A549 (cell line): ENCODE measurements at regions not wholly inside any gene's neighbourhood (a gene's known extent, or its start where the extent isn't known, plus 50 kb on each side); places are given as distances from the start of the nearest gene placed in this dataset.

ENCODE experiments used
- ATAC-seq, 2 experiments: fragments of 200-7000 bp in 1 of 2; fragments of >200 bp in 1 of 2; cut with Nextera tagmentation in 1 of 2; cut with Tn5 transposase in 1 of 2; 3 replicates each; pipeline versions ENCODE4 v1.8.0 to v1.9.1; 2018 to 2020; ENCODE audit warnings: mild to moderate bottlenecking in 1 of 2, moderate library complexity in 1 of 2
- CTCF ChIA-PET: fragments of 300-600 bp; sonication (Branson Sonifier 250); formaldehyde crosslinking; extraction: SDS; loops from one replicate; lab custom pipeline; 2021; ENCODE audit warnings: antibody characterized with exemption, inconsistent platforms; lab: Yijun Ruan, JAX
- POLR2A ChIA-PET: fragments of 350-600 bp; formaldehyde crosslinking; extraction: SDS; loops from one replicate; lab custom pipeline; 2021; ENCODE audit warnings: antibody characterized with exemption, inconsistent platforms; lab: Yijun Ruan, JAX
- DNase-seq, 2 experiments: peaks; one replicate each; pipeline versions ENCODE4 v3.0.0 to v3.0.0-alpha.2; 2011 to 2016; ENCODE audit warnings: low read depth in 1 of 2, low spot score in 1 of 2
- FAIRE-seq: peaks from 2 replicates; lab custom pipeline; 2011; peaks lifted over from hg19 to GRCh38; lab: Jason Lieb, UNC
- H3K27ac ChIP-seq, 2 experiments: fragments of >200 bp; sonication (Bioruptor Twin); formaldehyde crosslinking; 3 replicates each; pipeline ENCODE4 v1.5.1; 2016 to 2017
- H3K4me1 ChIP-seq: fragments of >200 bp; sonication (Bioruptor Twin); formaldehyde crosslinking; 3 replicates; pipeline ENCODE4 v1.6.1; 2016
- H3K4me2 ChIP-seq: fragments of >200 bp; sonication (Bioruptor Twin); formaldehyde crosslinking; 3 replicates; pipeline ENCODE4 v1.6.1; 2016
- H3K4me3 ChIP-seq: fragments of >200 bp; sonication (Bioruptor Twin); formaldehyde crosslinking; 3 replicates; pipeline ENCODE4 v1.5.1; 2016
- H3K9me3 ChIP-seq: fragments of >200 bp; sonication (Bioruptor Twin); formaldehyde crosslinking; 3 replicates; pipeline ENCODE4 v1.6.1; 2016
- ESRRA ChIP-seq: fragments of 150-350 bp; IDR thresholded peaks from 2 replicates; pipeline ENCODE4 v1.6.1; 2014; ENCODE audit warnings: mild to moderate bottlenecking, low read length, borderline replicate concordance
- FOSB ChIP-seq: fragments of 250-450 bp; sonication (Bioruptor Pico); IDR thresholded peaks from 2 replicates; pipeline ENCODE4 v1.5.0; 2020; ENCODE audit warnings: mild to moderate bottlenecking, moderate library complexity
- FOSL2 ChIP-seq, 2 experiments: fragments of 450-650 bp in 1 of 2; fragments of >200 bp in 1 of 2; sonication (Bioruptor Twin) in 1 of 2; formaldehyde crosslinking; IDR thresholded peaks; 2 replicates each; pipeline versions ENCODE4 v1.5.0 to v1.6.1; 2016 to 2020; ENCODE audit warnings: mild to moderate bottlenecking in 1 of 2, moderate library complexity in 1 of 2
- HEYL ChIP-seq: fragments of 250-450 bp; sonication (Bioruptor Pico); IDR thresholded peaks from 2 replicates; pipeline ENCODE4 v1.8.0; 2021; ENCODE audit warnings: mild to moderate bottlenecking, moderate library complexity
- HOXB13 ChIP-seq: fragments of 250-450 bp; sonication (Bioruptor Pico); IDR thresholded peaks from 2 replicates; pipeline ENCODE4 v1.5.0; 2020; ENCODE audit warnings: low read depth, mild to moderate bottlenecking, moderate library complexity
- KDM1A ChIP-seq: fragments of 200-600 bp; sonication (generic); IDR thresholded peaks from 2 replicates; pipeline ENCODE4 v1.6.1; 2016; ENCODE audit warnings: low read depth, mild to moderate bottlenecking
- KDM5A ChIP-seq: fragments of 200-600 bp; sonication (generic); IDR thresholded peaks from 2 replicates; pipeline ENCODE4 v1.6.1; 2016; ENCODE audit warnings: antibody characterized with exemption, mild to moderate bottlenecking
- MYC ChIP-seq: IDR thresholded peaks from 2 replicates; pipeline ENCODE4 v1.6.1; 2012; ENCODE audit warnings: mild to moderate bottlenecking, inconsistent platforms, low read length, improper control_type of control experiment, borderline replicate concordance
- PHF8 ChIP-seq: fragments of 200-600 bp; sonication (generic); IDR thresholded peaks from 2 replicates; pipeline ENCODE4 v1.6.1; 2016; ENCODE audit warnings: low read depth, mild to moderate bottlenecking, antibody characterized with exemption, moderate library complexity, borderline replicate concordance
- POLR2A ChIP-seq: IDR thresholded peaks from 2 replicates; pipeline ENCODE4 v1.6.1; 2012; ENCODE audit warnings: mild to moderate bottlenecking, low read length
- POLR2AphosphoS2 ChIP-seq: conservative IDR thresholded peaks from 2 replicates; pipeline ENCODE4 v1.6.1; 2012; ENCODE audit warnings: low read length, improper control_type of control experiment, inconsistent platforms
- SREBF2 ChIP-seq: fragments of 450-650 bp; IDR thresholded peaks from 2 replicates; pipeline ENCODE4 v1.6.1; 2014; ENCODE audit warnings: mild to moderate bottlenecking, moderate library complexity
- ZSCAN20 ChIP-seq: fragments of 250-450 bp; sonication (Bioruptor Pico); IDR thresholded peaks from 2 replicates; pipeline ENCODE4 v1.8.0; 2022; ENCODE audit warnings: mild to moderate bottlenecking, moderate library complexity
- WGBS: methylation state at CpG from one replicate; pipeline ENCODE4 v1.1.6; 2017; ENCODE audit errors: missing lambda C conversion rate; 5-methylcytosine and 5-hydroxymethylcytosine counted together
- TF ChIP-seq, protein P1 (sequence below): fragments of >200 bp; sonication (Bioruptor Twin); formaldehyde crosslinking; IDR thresholded peaks from 3 replicates; pipeline ENCODE4 v1.5.1; 2016
- TF ChIP-seq, protein P2 (sequence below): IDR thresholded peaks from 2 replicates; pipeline ENCODE4 v1.6.1; 2012; ENCODE audit warnings: low read depth, borderline replicate concordance
- TF ChIP-seq, protein P3 (sequence below): fragments of >200 bp; sonication (Bioruptor Twin); formaldehyde crosslinking; IDR thresholded peaks from 3 replicates; pipeline ENCODE4 v1.6.1; 2016
- TF ChIP-seq, protein P4 (sequence below): fragments of 200-600 bp; sonication (generic); IDR thresholded peaks from 2 replicates; pipeline ENCODE4 v1.6.1; 2016; ENCODE audit warnings: antibody characterized with exemption, mild to moderate bottlenecking, moderate library complexity

DNA sequence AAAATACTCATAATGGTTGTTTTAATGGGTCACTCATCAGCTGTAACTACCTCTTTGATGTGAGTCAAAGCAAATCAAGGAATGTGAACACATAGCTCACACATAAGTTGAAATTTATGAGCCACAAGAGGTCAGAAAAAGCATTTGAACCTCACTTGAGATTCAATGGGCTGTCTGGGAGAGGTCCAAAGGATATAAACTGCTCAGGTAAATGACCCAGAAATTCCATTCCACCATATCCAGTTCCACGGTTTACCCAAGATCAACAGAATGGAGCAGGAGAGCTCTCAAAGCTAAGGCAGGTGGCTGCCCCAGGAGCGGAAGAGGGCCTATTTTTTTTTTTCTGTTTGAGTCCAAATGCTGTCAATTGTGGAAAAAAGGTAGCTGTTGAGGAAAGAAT is 464.1 kb downstream of the TNS1 start (continued):
- TF ChIP-seq FOSL2 (IDR thresholded peaks at IDR 0.05) (no peak), FOSL2 (CRISPR knock-in tag; IDR thresholded peaks at IDR 0.05) (no peak), KDM5A (no peak), HEYL (no peak)
- TF ChIP-seq, protein P1, sequence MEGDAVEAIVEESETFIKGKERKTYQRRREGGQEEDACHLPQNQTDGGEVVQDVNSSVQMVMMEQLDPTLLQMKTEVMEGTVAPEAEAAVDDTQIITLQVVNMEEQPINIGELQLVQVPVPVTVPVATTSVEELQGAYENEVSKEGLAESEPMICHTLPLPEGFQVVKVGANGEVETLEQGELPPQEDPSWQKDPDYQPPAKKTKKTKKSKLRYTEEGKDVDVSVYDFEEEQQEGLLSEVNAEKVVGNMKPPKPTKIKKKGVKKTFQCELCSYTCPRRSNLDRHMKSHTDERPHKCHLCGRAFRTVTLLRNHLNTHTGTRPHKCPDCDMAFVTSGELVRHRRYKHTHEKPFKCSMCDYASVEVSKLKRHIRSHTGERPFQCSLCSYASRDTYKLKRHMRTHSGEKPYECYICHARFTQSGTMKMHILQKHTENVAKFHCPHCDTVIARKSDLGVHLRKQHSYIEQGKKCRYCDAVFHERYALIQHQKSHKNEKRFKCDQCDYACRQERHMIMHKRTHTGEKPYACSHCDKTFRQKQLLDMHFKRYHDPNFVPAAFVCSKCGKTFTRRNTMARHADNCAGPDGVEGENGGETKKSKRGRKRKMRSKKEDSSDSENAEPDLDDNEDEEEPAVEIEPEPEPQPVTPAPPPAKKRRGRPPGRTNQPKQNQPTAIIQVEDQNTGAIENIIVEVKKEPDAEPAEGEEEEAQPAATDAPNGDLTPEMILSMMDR: no peak
- TF ChIP-seq, protein P2, sequence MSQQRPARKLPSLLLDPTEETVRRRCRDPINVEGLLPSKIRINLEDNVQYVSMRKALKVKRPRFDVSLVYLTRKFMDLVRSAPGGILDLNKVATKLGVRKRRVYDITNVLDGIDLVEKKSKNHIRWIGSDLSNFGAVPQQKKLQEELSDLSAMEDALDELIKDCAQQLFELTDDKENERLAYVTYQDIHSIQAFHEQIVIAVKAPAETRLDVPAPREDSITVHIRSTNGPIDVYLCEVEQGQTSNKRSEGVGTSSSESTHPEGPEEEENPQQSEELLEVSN: no peak

DNA sequence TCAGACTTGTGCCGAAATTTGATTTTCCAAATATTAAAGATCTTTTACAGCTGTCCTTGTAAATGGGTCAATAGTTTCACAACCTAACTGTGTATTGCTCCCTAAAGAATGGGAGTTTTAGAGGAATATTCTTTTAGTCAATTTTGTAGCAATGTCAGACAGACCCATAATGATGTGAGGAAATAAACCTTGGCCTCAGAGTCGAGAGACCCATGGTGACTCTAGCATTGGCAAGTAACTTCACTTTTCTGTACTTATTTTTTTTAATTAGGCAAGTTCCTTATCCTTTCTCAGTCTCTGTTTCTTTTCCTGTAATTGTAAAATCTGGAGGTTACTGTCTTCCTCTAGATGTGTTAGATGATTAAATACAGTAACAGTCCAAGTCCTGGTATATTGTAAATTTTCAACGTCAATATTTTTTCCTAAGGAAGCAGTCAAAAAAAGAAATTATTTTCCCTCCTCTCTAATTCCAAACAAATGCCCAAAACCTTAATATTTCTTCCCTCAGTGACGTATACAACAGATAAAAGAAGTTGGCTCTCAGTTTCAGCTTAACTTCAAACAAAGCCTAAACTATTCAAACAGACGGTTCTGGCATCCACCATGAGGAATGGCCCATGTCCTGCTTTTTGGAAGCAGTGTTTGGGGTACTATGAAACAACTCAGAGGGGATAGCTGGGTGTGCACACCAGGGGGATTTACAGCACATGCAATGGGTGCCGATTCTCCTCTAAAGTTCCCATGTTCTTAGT is 466.7 kb downstream of the TNS1 start:
- no peak overlapping the region for H3K4me3 ChIP-seq
- ChIA-PET CTCF (no interaction called here), POLR2A (no interaction called here)
- 26% methylated on average over 6 of the region's 6 CpGs for WGBS
- ATAC-seq (no peak), DNase-seq (no peak), FAIRE-seq (no peak)
- H3K4me2 ChIP-seq: no peak overlapping the region
- H3K4me1 ChIP-seq: no peaks in the 10 kb centered on the region
- no peak overlapping the region for H3K27ac ChIP-seq
- no peak for TF ChIP-seq HOXB13 (CRISPR knock-in tag)
- H3K9me3 ChIP-seq: no peaks in the 10 kb centered on the region

- CTCF ChIA-PET: interaction anchor here (0.9 kb wide), 1 partner anchor 843 kb away, joined by 3 read pairs; no protein-coding TSS in a partner anchor
- no peak for FAIRE-seq
- H3K4me3 ChIP-seq: no peak overlapping the region
- TF ChIP-seq ZSCAN20 (CRISPR knock-in tag): no peak
- no peak for TF ChIP-seq KDM5A
- TF ChIP-seq, protein P3, sequence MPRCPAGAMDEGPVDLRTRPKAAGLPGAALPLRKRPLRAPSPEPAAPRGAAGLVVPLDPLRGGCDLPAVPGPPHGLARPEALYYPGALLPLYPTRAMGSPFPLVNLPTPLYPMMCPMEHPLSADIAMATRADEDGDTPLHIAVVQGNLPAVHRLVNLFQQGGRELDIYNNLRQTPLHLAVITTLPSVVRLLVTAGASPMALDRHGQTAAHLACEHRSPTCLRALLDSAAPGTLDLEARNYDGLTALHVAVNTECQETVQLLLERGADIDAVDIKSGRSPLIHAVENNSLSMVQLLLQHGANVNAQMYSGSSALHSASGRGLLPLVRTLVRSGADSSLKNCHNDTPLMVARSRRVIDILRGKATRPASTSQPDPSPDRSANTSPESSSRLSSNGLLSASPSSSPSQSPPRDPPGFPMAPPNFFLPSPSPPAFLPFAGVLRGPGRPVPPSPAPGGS: no peak
- no peak for TF ChIP-seq POLR2A
- TF ChIP-seq MYC: no peak
- TF ChIP-seq KDM1A: no peak
- TF ChIP-seq, protein P2: no peak
- no peak for TF ChIP-seq FOSL2 (IDR thresholded peaks at IDR 0.05)
- TF ChIP-seq FOSL2 (CRISPR knock-in tag; IDR thresholded peaks at IDR 0.05): no peak
- no peak for TF ChIP-seq POLR2AphosphoS2
- TF ChIP-seq PHF8: no peak
- TF ChIP-seq FOSB: no peak
- TF ChIP-seq ESRRA: no peak
- TF ChIP-seq, protein P4, sequence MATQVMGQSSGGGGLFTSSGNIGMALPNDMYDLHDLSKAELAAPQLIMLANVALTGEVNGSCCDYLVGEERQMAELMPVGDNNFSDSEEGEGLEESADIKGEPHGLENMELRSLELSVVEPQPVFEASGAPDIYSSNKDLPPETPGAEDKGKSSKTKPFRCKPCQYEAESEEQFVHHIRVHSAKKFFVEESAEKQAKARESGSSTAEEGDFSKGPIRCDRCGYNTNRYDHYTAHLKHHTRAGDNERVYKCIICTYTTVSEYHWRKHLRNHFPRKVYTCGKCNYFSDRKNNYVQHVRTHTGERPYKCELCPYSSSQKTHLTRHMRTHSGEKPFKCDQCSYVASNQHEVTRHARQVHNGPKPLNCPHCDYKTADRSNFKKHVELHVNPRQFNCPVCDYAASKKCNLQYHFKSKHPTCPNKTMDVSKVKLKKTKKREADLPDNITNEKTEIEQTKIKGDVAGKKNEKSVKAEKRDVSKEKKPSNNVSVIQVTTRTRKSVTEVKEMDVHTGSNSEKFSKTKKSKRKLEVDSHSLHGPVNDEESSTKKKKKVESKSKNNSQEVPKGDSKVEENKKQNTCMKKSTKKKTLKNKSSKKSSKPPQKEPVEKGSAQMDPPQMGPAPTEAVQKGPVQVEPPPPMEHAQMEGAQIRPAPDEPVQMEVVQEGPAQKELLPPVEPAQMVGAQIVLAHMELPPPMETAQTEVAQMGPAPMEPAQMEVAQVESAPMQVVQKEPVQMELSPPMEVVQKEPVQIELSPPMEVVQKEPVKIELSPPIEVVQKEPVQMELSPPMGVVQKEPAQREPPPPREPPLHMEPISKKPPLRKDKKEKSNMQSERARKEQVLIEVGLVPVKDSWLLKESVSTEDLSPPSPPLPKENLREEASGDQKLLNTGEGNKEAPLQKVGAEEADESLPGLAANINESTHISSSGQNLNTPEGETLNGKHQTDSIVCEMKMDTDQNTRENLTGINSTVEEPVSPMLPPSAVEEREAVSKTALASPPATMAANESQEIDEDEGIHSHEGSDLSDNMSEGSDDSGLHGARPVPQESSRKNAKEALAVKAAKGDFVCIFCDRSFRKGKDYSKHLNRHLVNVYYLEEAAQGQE: no peak
- TF ChIP-seq SREBF2: no peak
- H3K4me2 ChIP-seq: no peak overlapping the region
- no peak overlapping the region for H3K27ac ChIP-seq
- 23% methylated on average over 2 of the region's 2 CpGs for WGBS
- no peaks in the 10 kb centered on the region for H3K9me3 ChIP-seq
- POLR2A ChIA-PET: no interaction called here
- no peak for DNase-seq
- no peaks in the 10 kb centered on the region for H3K4me1 ChIP-seq
- no peak for ATAC-seq
Observed at GRCh38 chr2:217530392-217531090, 472.3 kb downstream of the TNS1 start.
